ENCODE measurements at regions not wholly inside any gene's neighbourhood (a gene's known extent, or its start where the extent isn't known, plus 50 kb on each side); places are given as distances from the start of the nearest gene placed in this dataset.

- DNase-seq (ENCODE audit: insufficient read length), result no peak
- no peak for TF ChIP-seq TAF1 (IDR thresholded peaks at IDR 0.05; ENCODE audit: borderline replicate concordance, low read depth, low read length)
- TF ChIP-seq POLR2AphosphoS5 (IDR thresholded peaks at IDR 0.05; ENCODE audit: low read depth, low read length), result no peak
- no peak for TF ChIP-seq POLR2A (IDR thresholded peaks at IDR 0.05; ENCODE audit: low read depth, low read length)
- FAIRE-seq, result no peak
These were observed 985.7 kb downstream of the CDH8 start for GRCh38 chr16:61050547-61050946.

- FAIRE-seq (no peak), DNase-seq (ENCODE audit: insufficient read length) (no peak)
- no peak for TF ChIP-seq POLR2A (IDR thresholded peaks at IDR 0.05; ENCODE audit: low read depth, low read length)
- no peak for TF ChIP-seq POLR2AphosphoS5 (IDR thresholded peaks at IDR 0.05; ENCODE audit: low read depth, low read length)
- TF ChIP-seq TAF1 (IDR thresholded peaks at IDR 0.05; ENCODE audit: borderline replicate concordance, low read depth, low read length), result no peak
These were observed 990.3 kb downstream of the CDH8 start for GRCh38 chr16:61045931-61046330.

GRCh38 chr16:61042737-61043136 lies 993.5 kb downstream of the CDH8 start:
- TF ChIP-seq TAF1 (IDR thresholded peaks at IDR 0.05; ENCODE audit: borderline replicate concordance, low read depth, low read length), result no peak
- FAIRE-seq (no peak), DNase-seq (ENCODE audit: insufficient read length) (no peak)

GRCh38 chr16:61030616-61031015 lies 1005.6 kb downstream of the CDH8 start:
- no peak for DNase-seq (ENCODE audit: insufficient read length)
- TF ChIP-seq TAF1 (IDR thresholded peaks at IDR 0.05; ENCODE audit: borderline replicate concordance, low read depth, low read length) (no peak), POLR2A (IDR thresholded peaks at IDR 0.05; ENCODE audit: low read depth, low read length) (no peak), POLR2AphosphoS5 (IDR thresholded peaks at IDR 0.05; ENCODE audit: low read depth, low read length) (no peak)
- FAIRE-seq, result no peak

- no peak for DNase-seq (ENCODE audit: insufficient read length)
- FAIRE-seq, result no peak
- TF ChIP-seq POLR2AphosphoS5 (IDR thresholded peaks at IDR 0.05; ENCODE audit: low read depth, low read length), result no peak
- TF ChIP-seq TAF1 (IDR thresholded peaks at IDR 0.05; ENCODE audit: borderline replicate concordance, low read depth, low read length), result no peak
- TF ChIP-seq POLR2A (IDR thresholded peaks at IDR 0.05; ENCODE audit: low read depth, low read length), result no peak
These were observed 1011.9 kb downstream of the CDH8 start for GRCh38 chr16:61024180-61024900.

GRCh38 chr16:61014869-61015268 lies 1021.4 kb downstream of the CDH8 start:
- FAIRE-seq (no peak), DNase-seq (ENCODE audit: insufficient read length) (no peak)
- TF ChIP-seq TAF1 (IDR thresholded peaks at IDR 0.05; ENCODE audit: borderline replicate concordance, low read depth, low read length), result no peak
- no peak for TF ChIP-seq POLR2AphosphoS5 (IDR thresholded peaks at IDR 0.05; ENCODE audit: low read depth, low read length)
- no peak for TF ChIP-seq POLR2A (IDR thresholded peaks at IDR 0.05; ENCODE audit: low read depth, low read length)

GRCh38 chr16:61007694-61008093 lies 1028.5 kb downstream of the CDH8 start:
- DNase-seq (ENCODE audit: insufficient read length), result no peak
- FAIRE-seq, result no peak
- TF ChIP-seq POLR2A (IDR thresholded peaks at IDR 0.05; ENCODE audit: low read depth, low read length), result no peak
- TF ChIP-seq TAF1 (IDR thresholded peaks at IDR 0.05; ENCODE audit: borderline replicate concordance, low read depth, low read length), result no peak
- no peak for TF ChIP-seq POLR2AphosphoS5 (IDR thresholded peaks at IDR 0.05; ENCODE audit: low read depth, low read length)

GRCh38 chr16:61005952-61006351 lies 1030.3 kb downstream of the CDH8 start:
- no peak for FAIRE-seq
- no peak for TF ChIP-seq POLR2AphosphoS5 (IDR thresholded peaks at IDR 0.05; ENCODE audit: low read depth, low read length)
- no peak for TF ChIP-seq POLR2A (IDR thresholded peaks at IDR 0.05; ENCODE audit: low read depth, low read length)
- TF ChIP-seq TAF1 (IDR thresholded peaks at IDR 0.05; ENCODE audit: borderline replicate concordance, low read depth, low read length), result no peak
- no peak for DNase-seq (ENCODE audit: insufficient read length)

GRCh38 chr16:61002479-61003204 lies 1033.6 kb downstream of the CDH8 start:
- DNase-seq (ENCODE audit: insufficient read length) (no peak), FAIRE-seq (no peak)
- TF ChIP-seq TAF1 (IDR thresholded peaks at IDR 0.05; ENCODE audit: borderline replicate concordance, low read depth, low read length), result no peak
- no peak for TF ChIP-seq POLR2A (IDR thresholded peaks at IDR 0.05; ENCODE audit: low read depth, low read length)
- no peak for TF ChIP-seq POLR2AphosphoS5 (IDR thresholded peaks at IDR 0.05; ENCODE audit: low read depth, low read length)

GRCh38 chr16:60991886-60992285 lies 1044.4 kb downstream of the CDH8 start:
- DNase-seq (ENCODE audit: insufficient read length), result no peak
- no peak for FAIRE-seq

GRCh38 chr16:60989592-60989991 lies 1046.6 kb downstream of the CDH8 start:
- FAIRE-seq (no peak), DNase-seq (ENCODE audit: insufficient read length) (no peak)
- TF ChIP-seq POLR2AphosphoS5 (IDR thresholded peaks at IDR 0.05; ENCODE audit: low read depth, low read length) (no peak), TAF1 (IDR thresholded peaks at IDR 0.05; ENCODE audit: borderline replicate concordance, low read depth, low read length) (no peak), POLR2A (IDR thresholded peaks at IDR 0.05; ENCODE audit: low read depth, low read length) (no peak)

More at GRCh38 chr16:60991886-60992285, 1044.4 kb downstream of the CDH8 start:
- TF ChIP-seq TAF1 (IDR thresholded peaks at IDR 0.05; ENCODE audit: borderline replicate concordance, low read depth, low read length), result no peak

- no peak for DNase-seq (ENCODE audit: insufficient read length)
- FAIRE-seq, result no peak
- no peak for TF ChIP-seq POLR2AphosphoS5 (IDR thresholded peaks at IDR 0.05; ENCODE audit: low read depth, low read length)
- no peak for TF ChIP-seq TAF1 (IDR thresholded peaks at IDR 0.05; ENCODE audit: borderline replicate concordance, low read depth, low read length)
- no peak for TF ChIP-seq POLR2A (IDR thresholded peaks at IDR 0.05; ENCODE audit: low read depth, low read length)
These were observed 1057.1 kb downstream of the CDH8 start for GRCh38 chr16:60979119-60979518.

Measured in GM12892 (cell line).